Mucosa of descending colon (tissue), 3 donors: ENCODE measurements at regions not wholly inside any gene's neighbourhood (a gene's known extent, or its start where the extent isn't known, plus 50 kb on each side); places are given as distances from the start of the nearest gene placed in this dataset.
A peak's percentile ranks its signal among the peaks of the same experiment; 100 is the strongest.
"Not testable (repeated sequence)": the region's sequence is repeated elsewhere in the genome, so short reads cannot be mapped to it uniquely, and the experiment has no call there.

Experiments used
- ATAC-seq: fragments of 200-7000 bp; cut with Tn5 transposase; one replicate; pipeline ENCODE4 v1.9.1; 2020; ENCODE audit warnings: mild to moderate bottlenecking, moderate library complexity
- DNase-seq, 3 donors: peaks; one replicate each; pipeline ENCODE4 v3.0.0-alpha.2; 2020
- H3K36me3 ChIP-seq: fragments of 200-600 bp; one replicate; pipeline ENCODE4 v1.8.0; 2021; ENCODE audit warnings: low read depth, mild to moderate bottlenecking
- H3K4me1 ChIP-seq: fragments of 200-600 bp; one replicate; pipeline ENCODE4 v1.8.0; 2021; ENCODE audit warnings: low read depth, mild to moderate bottlenecking
- H3K4me3 ChIP-seq: fragments of 200-600 bp; one replicate; pipeline ENCODE4 v1.8.0; 2021; ENCODE audit warnings: mild to moderate bottlenecking
- H3K9me3 ChIP-seq: fragments of 200-600 bp; one replicate; pipeline ENCODE4 v1.8.0; 2021; ENCODE audit warnings: mild to moderate bottlenecking
- CTCF ChIP-seq: fragments of 200-600 bp; IDR thresholded peaks from one replicate; pipeline ENCODE4 v1.8.0; 2022; ENCODE audit warnings: antibody characterized with exemption, mild to moderate bottlenecking
- intact Hi-C, 2 donors: fragments of 100-400 bp; cut with DNase I in 1 of 2; cut with micrococcal nuclease in 1 of 2; formaldehyde crosslinking; loops; one replicate each; pipeline versions ENCODE4 v1.11.0 to v1.11.1; 2022; cut with DNase I, micrococcal nuclease
- donor health status: DM: no; HTN: no; CAD: no; lungs with moderate emphysema.
- donor health status: DM: no; HTN: no; CAD: no.
- donor health status: DM: no; HTN: yes; CAD: no.

- H3K36me3 ChIP-seq = no peaks in the 10 kb centered on the region
- no peaks in the 10 kb centered on the region for H3K9me3 ChIP-seq
- intact Hi-C loops = no loop called here
- no peak for ATAC-seq
- DNase-seq = no peak
- no peak for TF ChIP-seq CTCF
- no peaks in the 10 kb centered on the region for H3K4me1 ChIP-seq
- H3K4me3 ChIP-seq = no peak overlapping the region
Observed at GRCh38 chr5:36407396-36407795, 105.7 kb upstream of the RANBP3L start.

- H3K4me3 ChIP-seq, DNase-seq, H3K36me3 ChIP-seq, ATAC-seq, H3K4me1 ChIP-seq, H3K9me3 ChIP-seq: not testable (repeated sequence)
- intact Hi-C loops = loop anchor here in 1 of 2 donors (5.0 to 10.0 kb wide), 2 partner anchors 98 to 285 kb away; no protein-coding TSS in a partner anchor
Observed at GRCh38 chr5:36409711-36410110, 108.0 kb upstream of the RANBP3L start.

GRCh38 chr5:36410672-36411071, 109.0 kb upstream of the RANBP3L start:
- not testable (repeated sequence) for H3K4me1 ChIP-seq, H3K9me3 ChIP-seq, DNase-seq, H3K36me3 ChIP-seq, H3K4me3 ChIP-seq, ATAC-seq
- intact Hi-C loops = loop anchor here in 1 of 2 donors (5.0 to 10.0 kb wide), 2 partner anchors 97 to 284 kb away; no protein-coding TSS in a partner anchor

GRCh38 chr5:36414869-36415282, 113.2 kb upstream of the RANBP3L start:
- peak; percentile 12 for TF ChIP-seq CTCF
- ATAC-seq = peak; percentile 69
- Histone ChIP-seq H3K9me3 (no peaks in the 10 kb centered on the region), H3K4me3 (no peak overlapping the region), H3K36me3 (no peaks in the 10 kb centered on the region), H3K4me1 (no peaks in the 10 kb centered on the region)
- no peak for DNase-seq
- intact Hi-C loops = loop anchor here in 1 of 2 donors (5.0 to 10.0 kb wide), 2 partner anchors 92 to 280 kb away; no protein-coding TSS in a partner anchor

GRCh38 chr5:36416605-36417004, 114.9 kb upstream of the RANBP3L start:
- H3K9me3 ChIP-seq = no peaks in the 10 kb centered on the region
- H3K36me3 ChIP-seq = no peaks in the 10 kb centered on the region
- ATAC-seq = no peak
- no peak for DNase-seq
- H3K4me1 ChIP-seq = no peaks in the 10 kb centered on the region
- H3K4me3 ChIP-seq = no peak overlapping the region
- no peak for TF ChIP-seq CTCF
- intact Hi-C loops = loop anchor here in 1 of 2 donors (10.0 kb wide), 1 partner anchor 278 kb away; no protein-coding TSS in a partner anchor

GRCh38 chr5:36417221-36417620, 115.5 kb upstream of the RANBP3L start:
- intact Hi-C loops = loop anchor here in 1 of 2 donors (10.0 kb wide), 1 partner anchor 278 kb away; no protein-coding TSS in a partner anchor
- no peak for DNase-seq
- TF ChIP-seq CTCF = no peak
- Histone ChIP-seq H3K36me3 (no peaks in the 10 kb centered on the region), H3K4me1 (no peaks in the 10 kb centered on the region), H3K9me3 (no peaks in the 10 kb centered on the region), H3K4me3 (no peak overlapping the region)
- no peak for ATAC-seq

GRCh38 chr5:36417668-36418067, 116.0 kb upstream of the RANBP3L start:
- no peaks in the 10 kb centered on the region for H3K36me3 ChIP-seq
- intact Hi-C loops = loop anchor here in 1 of 2 donors (10.0 kb wide), 1 partner anchor 277 kb away; no protein-coding TSS in a partner anchor
- H3K4me3 ChIP-seq = no peak overlapping the region
- no peaks in the 10 kb centered on the region for H3K4me1 ChIP-seq
- no peak for TF ChIP-seq CTCF
- no peak for ATAC-seq
- DNase-seq = no peak
- H3K9me3 ChIP-seq = no peaks in the 10 kb centered on the region
